Astrocyte of the hippocampus (primary cell): ENCODE measurements at regions not wholly inside any gene's neighbourhood (a gene's known extent, or its start where the extent isn't known, plus 50 kb on each side); places are given as distances from the start of the nearest gene placed in this dataset.

Experiments
- DNase-seq: peaks from one replicate; pipeline ENCODE4 v3.0.0; 2011; ENCODE audit warnings: low read depth, low spot score

GRCh38 chr2:164302786-164303185 is 318.5 kb downstream of the GRB14 start:
- no peak for DNase-seq

- DNase-seq: no peak
Measured at GRCh38 chr2:164288235-164288634, 333.0 kb downstream of the GRB14 start.

- DNase-seq: no peak
Measured at GRCh38 chr2:164287056-164287455, 334.2 kb downstream of the GRB14 start.

GRCh38 chr2:164285576-164285975 is 335.7 kb downstream of the GRB14 start:
- no peak for DNase-seq

GRCh38 chr2:164281896-164282295 is 339.4 kb downstream of the GRB14 start:
- no peak for DNase-seq

- DNase-seq: no peak
Measured at GRCh38 chr2:164275659-164276058, 345.6 kb downstream of the GRB14 start.

- DNase-seq: no peak
Measured at GRCh38 chr2:164260506-164260905, 360.8 kb downstream of the GRB14 start.

- peak; percentile 4 for DNase-seq
Measured at GRCh38 chr2:164257742-164258141, 363.5 kb downstream of the GRB14 start.

- no peak for DNase-seq
Measured at GRCh38 chr2:164252568-164253287, 368.6 kb downstream of the GRB14 start.

- no peak for DNase-seq
Measured at GRCh38 chr2:164243315-164243714, 378.0 kb downstream of the GRB14 start.

- no peak for DNase-seq
Measured at GRCh38 chr2:164242409-164242808, 378.9 kb downstream of the GRB14 start.

- DNase-seq: no peak
Measured at GRCh38 chr2:164234074-164234473, 387.2 kb downstream of the GRB14 start.

- DNase-seq: no peak
Measured at GRCh38 chr2:164224007-164224406, 397.3 kb downstream of the GRB14 start.

GRCh38 chr2:164221473-164221872 is 399.8 kb downstream of the GRB14 start:
- no peak for DNase-seq

GRCh38 chr2:164220265-164220664 is 401.0 kb downstream of the GRB14 start:
- DNase-seq: no peak

GRCh38 chr2:164213916-164214315 is 407.4 kb downstream of the GRB14 start:
- no peak for DNase-seq

GRCh38 chr2:164205347-164205746 is 415.9 kb downstream of the GRB14 start:
- DNase-seq: peak; percentile 38

- no peak for DNase-seq
Measured at GRCh38 chr2:164203131-164203530, 418.2 kb downstream of the GRB14 start.

- DNase-seq: no peak
Measured at GRCh38 chr2:164198256-164198655, 423.0 kb downstream of the GRB14 start.

- DNase-seq: no peak
Measured at GRCh38 chr2:164190700-164191099, 430.6 kb downstream of the GRB14 start.

- DNase-seq: no peak
Measured at GRCh38 chr2:164189851-164190250, 431.4 kb downstream of the GRB14 start.

GRCh38 chr2:164187121-164187520 is 434.2 kb downstream of the GRB14 start:
- no peak for DNase-seq

- peak; percentile 7 for DNase-seq
Measured at GRCh38 chr2:164186591-164186990, 434.7 kb downstream of the GRB14 start.

GRCh38 chr2:164182116-164182627 is 439.1 kb downstream of the GRB14 start:
- DNase-seq: no peak
